GM20000 (cell line): ENCODE measurements at regions not wholly inside any gene's neighbourhood (a gene's known extent, or its start where the extent isn't known, plus 50 kb on each side); places are given as distances from the start of the nearest gene placed in this dataset.

ENCODE experiments used
- DNase-seq: peaks from one replicate; pipeline ENCODE4 v3.0.0; 2012; ENCODE audit warnings: low spot score
- CTCF ChIP-seq: IDR thresholded peaks from 2 replicates; pipeline ENCODE4 v1.5.1; 2012; ENCODE audit warnings: mild to moderate bottlenecking, control low read depth; ENCODE audit errors: extremely low read depth, missing control alignments

GRCh38 chr13:103200118-103200885 is 134.1 kb upstream of the SLC10A2 start:
- no peak for DNase-seq
- no peak for TF ChIP-seq CTCF

- TF ChIP-seq CTCF: no peak
- no peak for DNase-seq
Measured at GRCh38 chr13:103199380-103200088, 133.3 kb upstream of the SLC10A2 start.

- TF ChIP-seq CTCF: no peak
- no peak for DNase-seq
Measured at GRCh38 chr13:103196356-103196755, 130.1 kb upstream of the SLC10A2 start.

- no peak for DNase-seq
- TF ChIP-seq CTCF: no peak
Measured at GRCh38 chr13:103195762-103196161, 129.5 kb upstream of the SLC10A2 start.

- TF ChIP-seq CTCF: no peak
- no peak for DNase-seq
Measured at GRCh38 chr13:103194871-103195270, 128.7 kb upstream of the SLC10A2 start.

- no peak for DNase-seq
- no peak for TF ChIP-seq CTCF
Measured at GRCh38 chr13:103192511-103193135, 126.4 kb upstream of the SLC10A2 start.

GRCh38 chr13:103190841-103191240 is 124.6 kb upstream of the SLC10A2 start:
- TF ChIP-seq CTCF: no peak
- no peak for DNase-seq
